Fibroblast of gingiva (primary cell): ENCODE measurements at regions not wholly inside any gene's neighbourhood (a gene's known extent, or its start where the extent isn't known, plus 50 kb on each side); places are given as distances from the start of the nearest gene placed in this dataset.

ENCODE experiments used
- DNase-seq: peaks from one replicate; pipeline ENCODE4 v3.0.0-alpha.2; 2011; ENCODE audit warnings: low read depth

- no peak for DNase-seq
Measured at GRCh38 chr18:67380867-67381266, 135.7 kb downstream of the DSEL start.

GRCh38 chr18:67379981-67380380, 136.5 kb downstream of the DSEL start:
- DNase-seq: peak; percentile 10

DNA sequence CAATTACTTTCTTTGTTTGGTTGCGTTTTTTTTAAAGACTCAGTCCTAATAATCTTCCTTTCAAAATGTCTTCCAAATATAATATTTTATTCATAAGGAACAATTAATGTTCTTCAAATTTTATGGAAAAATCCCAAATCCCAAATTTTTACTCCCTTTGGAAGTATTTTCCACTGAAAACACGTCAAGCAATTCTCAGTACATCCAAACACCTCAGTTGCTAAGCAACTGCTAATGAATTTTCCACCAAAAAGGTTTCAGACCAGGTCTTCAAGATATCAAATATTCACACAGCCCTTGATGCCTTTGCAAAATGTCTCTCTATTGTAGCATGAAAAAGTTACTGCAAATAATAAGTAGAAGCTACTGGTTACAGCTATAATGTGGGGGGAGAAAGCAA, 140.1 kb downstream of the DSEL start:
- DNase-seq: no peak

- no peak for DNase-seq
Measured at GRCh38 chr18:67373636-67374035, 142.9 kb downstream of the DSEL start.

GRCh38 chr18:67367540-67367939, 149.0 kb downstream of the DSEL start:
- no peak for DNase-seq

DNA sequence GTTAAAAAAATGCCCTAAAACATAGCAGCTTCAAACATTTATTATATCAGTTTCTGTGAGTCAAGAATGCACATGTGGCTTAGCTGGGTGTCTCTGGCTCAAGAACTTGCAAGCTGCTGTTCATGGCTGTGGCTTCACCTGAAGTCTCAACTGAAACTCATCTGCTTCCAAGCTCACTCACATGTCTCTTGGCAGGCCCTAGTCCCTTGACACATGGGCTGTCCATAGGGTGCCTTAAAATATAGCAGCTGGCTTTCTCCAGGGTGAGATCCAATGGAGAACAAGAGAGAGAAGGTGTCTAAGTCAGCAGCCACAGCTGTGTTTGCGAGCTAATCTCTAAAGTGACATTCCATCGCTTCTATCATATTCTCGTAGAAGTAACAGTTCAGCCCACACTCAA, 152.8 kb downstream of the DSEL start:
- DNase-seq: no peak

DNA sequence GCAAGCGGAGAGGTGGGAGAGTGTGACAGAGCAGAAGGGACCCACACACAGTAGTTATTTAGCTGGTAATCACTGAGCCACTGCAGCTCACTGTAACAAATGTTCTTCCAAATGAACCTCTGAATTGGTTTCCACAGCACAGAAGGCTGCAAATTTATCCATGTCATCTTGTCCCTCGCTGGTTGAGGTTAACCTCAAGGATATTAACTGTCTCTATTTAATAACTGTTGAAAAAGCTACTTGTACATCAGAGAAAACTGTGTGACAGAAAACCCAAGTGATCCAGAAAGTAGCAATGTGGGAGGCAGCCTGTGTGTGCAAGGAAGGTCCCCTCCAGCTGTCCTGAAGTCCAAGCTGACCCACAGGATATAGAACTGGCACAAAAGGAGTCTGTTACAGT, 153.6 kb downstream of the DSEL start:
- DNase-seq: no peak

DNA sequence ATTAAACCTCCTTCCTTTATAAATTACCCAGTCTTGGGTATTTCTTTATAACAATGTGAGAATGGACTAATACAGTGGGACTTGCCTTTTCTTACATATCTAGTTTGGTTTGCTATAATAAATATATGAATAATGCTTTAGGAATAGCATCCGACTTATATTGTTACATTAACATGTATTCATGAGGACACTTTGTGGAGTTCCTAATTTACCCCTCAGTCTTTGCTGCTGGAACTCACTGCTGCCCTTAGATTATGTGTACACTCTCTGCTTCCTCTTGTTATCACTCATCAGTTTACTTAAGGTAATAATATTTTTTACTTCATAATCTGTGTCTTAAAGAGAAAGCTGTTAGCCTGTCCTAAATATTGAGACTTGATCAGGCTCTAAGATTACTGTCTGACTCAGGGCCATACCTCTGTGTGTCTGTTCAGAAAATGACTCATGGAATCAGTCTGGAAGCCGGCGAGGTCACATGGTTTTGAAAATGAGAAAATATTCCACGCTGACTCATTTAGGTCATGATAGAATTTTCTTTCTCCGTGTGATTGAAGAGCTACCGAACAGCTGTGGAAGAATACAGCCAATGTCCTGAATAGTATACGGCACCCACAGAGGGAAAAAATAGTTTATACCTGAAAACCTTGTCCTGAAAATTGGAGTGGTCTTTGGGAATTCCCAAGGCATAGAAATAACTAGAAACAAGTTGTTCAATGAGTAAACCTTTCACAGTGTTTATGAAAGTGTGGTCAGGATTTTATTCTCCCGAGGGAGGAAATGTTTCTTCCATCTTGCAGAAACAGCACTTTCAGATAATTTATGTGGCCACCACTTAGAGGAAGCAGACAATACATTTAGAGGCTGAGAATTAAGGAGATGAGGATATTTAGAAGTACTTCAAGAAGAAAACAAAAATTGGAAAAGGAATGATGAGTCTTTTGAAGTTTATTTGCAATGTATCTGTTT, 156.4 kb downstream of the DSEL start:
- peak; percentile 84 for DNase-seq

DNA sequence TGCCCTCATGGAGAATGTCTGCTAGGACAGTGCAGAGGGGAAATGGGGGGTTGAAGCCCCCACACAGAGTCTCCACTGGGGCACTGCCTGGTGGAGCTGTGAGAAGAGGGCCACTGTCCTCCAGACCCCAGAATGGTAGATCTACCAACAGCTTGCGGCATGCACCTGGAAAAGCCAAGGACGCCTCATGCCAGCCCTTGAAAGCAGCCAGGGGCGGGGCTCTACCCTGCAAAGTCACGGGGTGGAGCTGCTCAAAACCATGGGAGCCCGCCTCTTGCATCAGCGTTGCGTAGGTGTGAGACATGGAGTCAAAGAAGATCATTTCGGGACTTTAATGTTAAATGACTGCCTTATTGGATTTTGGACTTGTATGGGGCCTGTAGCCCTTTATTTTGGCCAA, 157.6 kb downstream of the DSEL start:
- no peak for DNase-seq

- no peak for DNase-seq
Measured at GRCh38 chr18:67354692-67355091, 161.8 kb downstream of the DSEL start.

DNA sequence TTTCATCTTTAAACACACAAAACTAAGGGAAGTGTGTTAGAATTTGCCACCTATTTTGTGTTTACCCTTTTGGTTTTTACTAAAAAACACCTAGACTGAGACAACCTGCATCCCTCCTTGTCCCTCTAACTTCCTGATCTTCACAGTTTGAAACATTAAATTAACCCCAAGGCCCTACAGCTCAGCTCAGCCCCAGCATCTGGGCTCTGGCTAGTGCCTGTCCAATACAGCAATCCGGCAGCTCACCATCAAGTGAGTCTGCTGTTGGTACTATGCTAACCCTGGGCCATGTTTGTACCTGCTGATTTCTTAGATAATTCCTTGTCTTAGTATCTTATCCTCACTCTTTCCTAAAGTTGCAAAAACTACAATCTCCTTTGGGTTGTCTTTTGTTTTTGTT, 162.4 kb downstream of the DSEL start:
- no peak for DNase-seq

- DNase-seq: no peak
Measured at GRCh38 chr18:67347438-67347837, 169.1 kb downstream of the DSEL start.

- DNase-seq: no peak
Measured at GRCh38 chr18:67342159-67342558, 174.4 kb downstream of the DSEL start.

DNA sequence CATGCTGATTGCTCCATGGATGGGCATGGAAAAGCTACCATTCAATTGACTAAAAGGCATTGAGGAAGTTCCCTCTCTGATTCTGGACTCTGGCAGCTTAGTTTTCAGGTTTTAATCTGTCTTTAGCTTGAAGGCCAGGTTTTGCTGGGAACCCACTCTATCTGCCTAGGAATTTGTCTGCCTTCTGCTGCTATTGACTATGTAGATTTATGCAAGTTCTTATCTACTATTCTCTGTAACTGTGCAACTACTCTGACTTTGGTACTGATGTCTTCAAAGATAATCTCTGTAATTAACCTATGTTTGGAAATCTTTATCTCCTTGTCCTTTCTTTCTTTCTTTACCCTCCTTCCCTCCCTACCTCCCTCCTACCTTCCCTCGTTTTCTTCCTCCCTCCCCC, 178.8 kb downstream of the DSEL start:
- DNase-seq: no peak

DNA sequence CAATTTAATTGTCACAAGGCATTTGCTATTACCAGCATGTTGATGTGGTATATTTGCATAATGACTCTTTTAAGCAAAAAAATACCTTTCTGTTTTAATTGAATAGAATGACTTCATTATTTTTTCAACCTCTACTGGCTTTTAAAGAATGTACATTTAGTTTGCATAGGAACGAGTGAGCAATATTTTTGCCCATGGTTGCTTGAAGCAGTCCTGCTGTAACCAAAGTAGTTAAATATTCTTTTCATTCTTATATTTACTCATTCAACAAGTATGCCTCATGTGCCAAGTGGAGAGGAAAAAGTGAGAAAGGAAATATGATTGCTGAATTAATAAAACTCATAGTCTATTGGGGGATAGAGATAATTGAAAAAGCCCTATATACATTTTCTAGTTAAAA, 184.7 kb downstream of the DSEL start:
- no peak for DNase-seq

DNA sequence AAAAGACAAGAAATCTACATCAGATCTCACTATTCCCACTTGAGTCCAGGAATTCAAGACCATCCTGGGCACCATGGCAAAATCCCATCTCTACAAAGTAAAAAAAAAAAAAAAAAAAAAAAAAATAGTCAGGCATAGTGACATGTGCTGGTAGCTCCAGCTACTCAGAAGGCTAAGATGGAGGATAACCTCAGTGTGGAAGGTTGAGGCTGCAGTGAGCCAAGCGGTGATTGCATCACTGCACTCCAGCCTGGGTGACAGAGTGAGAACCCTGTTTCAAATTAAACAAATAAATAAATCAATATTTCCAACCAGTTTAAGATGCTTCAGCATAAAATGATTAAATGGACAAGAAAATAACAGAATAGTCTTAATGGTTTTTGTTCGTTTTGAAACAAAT, 197.4 kb downstream of the DSEL start:
- no peak for DNase-seq

- DNase-seq: peak; percentile 74
Measured at GRCh38 chr18:67318651-67319050, 197.9 kb downstream of the DSEL start.

GRCh38 chr18:67310826-67311225, 205.7 kb downstream of the DSEL start:
- peak; percentile 59 for DNase-seq

GRCh38 chr18:67308819-67309218, 207.7 kb downstream of the DSEL start:
- no peak for DNase-seq

- DNase-seq: no peak
Measured at GRCh38 chr18:67305466-67305865, 211.1 kb downstream of the DSEL start.

- DNase-seq: no peak
Measured at GRCh38 chr18:67302043-67302442, 214.5 kb downstream of the DSEL start.

- no peak for DNase-seq
Measured at GRCh38 chr18:67301592-67301991, 214.9 kb downstream of the DSEL start.

GRCh38 chr18:67300498-67300897, 216.0 kb downstream of the DSEL start:
- DNase-seq: no peak

DNA sequence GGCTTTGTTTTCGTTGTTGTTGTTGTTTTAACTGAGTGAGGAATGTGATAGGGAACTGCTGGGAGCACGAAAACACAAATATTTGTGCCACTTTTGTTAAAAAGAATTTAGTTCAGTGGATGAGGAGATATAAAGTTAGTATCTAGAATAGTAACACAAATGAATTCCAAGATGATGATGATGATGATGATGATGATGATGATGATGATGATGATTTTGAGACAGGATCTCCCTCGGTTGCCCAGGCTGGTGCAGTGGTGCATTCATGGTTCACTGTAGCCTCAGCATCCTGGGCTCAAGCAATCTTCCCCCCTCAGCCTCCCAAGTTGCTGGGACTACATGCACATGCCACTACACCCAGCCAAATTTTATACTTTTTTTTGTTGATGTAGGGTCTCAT, 223.7 kb downstream of the DSEL start:
- no peak for DNase-seq
